NCI-H526 (cell line): ENCODE measurements at regions not wholly inside any gene's neighbourhood (a gene's known extent, or its start where the extent isn't known, plus 50 kb on each side); places are given as distances from the start of the nearest gene placed in this dataset.

Experiments used
- DNase-seq, 2 experiments: peaks; one replicate each; lab custom pipeline; 2025; lab: John Stamatoyannopoulos, UW

GRCh38 chr4:43987331-43987944 lies 461.2 kb downstream of the KCTD8 start:
- DNase-seq: no peak

DNA sequence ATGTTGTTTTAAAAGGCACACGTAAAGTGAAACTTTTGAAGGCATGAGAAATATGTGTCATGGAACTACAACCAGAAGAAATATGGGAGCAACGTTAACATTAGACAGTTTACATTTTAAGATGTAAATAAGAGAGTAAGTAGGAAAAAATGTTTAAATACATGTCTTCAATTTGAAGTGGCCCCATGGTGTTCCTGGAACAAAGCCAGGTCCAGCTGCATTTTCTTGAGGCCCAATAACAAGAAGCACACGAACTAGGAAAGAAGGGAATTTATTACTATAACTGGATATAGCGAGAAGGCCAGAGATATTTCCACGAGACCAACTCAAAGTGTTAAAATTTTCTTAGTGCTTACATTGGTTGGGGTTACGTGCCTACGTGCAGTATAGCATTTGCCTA lies 458.1 kb downstream of the KCTD8 start:
- DNase-seq: no peak

- no peak for DNase-seq
Measured at GRCh38 chr4:43990963-43991362, 457.6 kb downstream of the KCTD8 start.

DNA sequence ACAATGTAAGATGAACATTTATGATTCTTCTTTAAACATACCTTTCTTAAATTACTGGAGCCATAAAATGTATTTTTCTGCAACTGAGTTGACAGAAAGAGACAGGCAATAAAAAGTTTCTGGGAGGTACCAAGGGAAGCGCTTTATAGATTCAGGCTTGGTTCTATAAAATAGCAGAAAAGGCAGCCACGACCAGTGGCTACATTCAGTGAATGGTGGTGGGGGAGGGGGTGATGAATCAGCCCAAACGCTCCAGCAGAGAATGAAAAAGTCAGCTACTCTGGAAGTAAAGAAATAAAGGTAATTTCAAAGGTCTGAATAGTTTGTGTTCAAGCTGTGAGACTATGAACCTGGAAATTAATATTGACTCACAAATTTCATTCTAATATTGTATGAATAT lies 456.1 kb downstream of the KCTD8 start:
- no peak for DNase-seq

DNA sequence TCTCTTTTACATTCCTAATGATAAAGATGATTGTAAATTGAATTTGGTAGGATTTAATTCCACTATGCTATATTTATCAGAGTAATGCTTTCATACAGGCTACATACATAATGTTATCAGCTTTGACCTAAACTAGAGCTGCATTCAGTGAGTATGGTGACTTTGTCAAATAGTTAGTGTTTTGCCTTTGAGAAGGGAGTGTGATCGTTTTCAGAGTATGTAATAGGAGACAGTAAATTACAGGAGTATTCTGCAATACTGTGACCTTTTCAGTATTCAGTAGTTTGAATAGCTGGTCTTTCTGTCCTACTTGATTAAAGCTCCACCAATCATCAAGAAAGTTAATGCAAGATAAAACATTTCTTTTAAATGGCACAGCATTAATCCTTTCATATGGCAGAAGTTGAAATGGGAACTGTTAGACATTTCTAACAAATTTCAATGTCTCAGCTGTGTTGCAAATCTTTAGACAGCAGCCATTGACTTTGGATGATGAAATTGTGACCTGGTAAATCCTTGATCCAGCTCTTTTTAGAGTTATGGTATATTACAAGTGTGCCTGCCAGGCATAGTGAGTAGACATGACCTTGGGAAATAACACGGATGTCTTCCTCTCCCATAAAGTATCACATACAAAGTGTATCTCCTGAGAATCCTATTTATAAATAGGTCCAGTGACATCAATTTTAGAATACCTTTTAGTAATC lies 455.3 kb downstream of the KCTD8 start:
- no peak for DNase-seq

DNA sequence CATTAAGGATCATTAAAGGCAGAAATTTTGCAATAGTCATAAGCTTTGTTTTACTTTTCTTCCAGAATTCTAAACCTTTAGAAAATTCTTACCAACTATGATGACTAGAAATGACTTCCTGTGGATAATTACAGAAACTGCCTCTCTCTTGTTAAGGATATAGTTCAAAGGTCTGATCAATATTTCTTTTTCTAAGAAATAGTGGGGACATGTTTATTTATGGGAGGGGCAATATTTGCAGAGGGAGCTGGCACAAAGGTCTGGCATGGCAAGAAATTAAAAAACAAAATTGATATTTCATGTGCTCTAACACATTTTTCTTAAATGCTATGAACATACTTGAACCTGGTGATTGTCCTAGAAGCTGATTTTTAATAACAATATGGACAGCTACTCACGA lies 448.9 kb downstream of the KCTD8 start:
- no peak for DNase-seq

DNA sequence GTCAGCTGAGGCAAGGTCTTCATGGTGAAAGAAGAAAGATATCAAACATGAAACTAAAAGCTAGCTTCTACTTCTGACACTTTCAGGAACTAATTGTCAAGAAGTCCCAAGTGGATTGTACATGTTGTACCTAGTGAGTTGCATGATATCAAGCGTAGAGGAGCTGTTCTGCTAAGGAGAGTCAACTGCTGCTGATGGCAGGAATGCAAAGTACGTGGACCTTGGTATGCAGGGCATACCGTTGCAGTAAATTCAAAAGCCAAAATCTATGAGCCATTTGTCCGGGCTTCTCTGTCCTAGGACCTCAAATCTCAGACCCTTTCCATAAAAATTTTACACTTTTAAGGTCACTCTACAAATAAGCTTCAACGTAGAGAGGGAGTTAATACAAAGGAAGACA lies 446.2 kb downstream of the KCTD8 start:
- no peak for DNase-seq

GRCh38 chr4:44016570-44017421 lies 431.8 kb downstream of the KCTD8 start:
- DNase-seq: no peak

GRCh38 chr4:44017422-44017739 lies 431.2 kb downstream of the KCTD8 start:
- DNase-seq: no peak

DNA sequence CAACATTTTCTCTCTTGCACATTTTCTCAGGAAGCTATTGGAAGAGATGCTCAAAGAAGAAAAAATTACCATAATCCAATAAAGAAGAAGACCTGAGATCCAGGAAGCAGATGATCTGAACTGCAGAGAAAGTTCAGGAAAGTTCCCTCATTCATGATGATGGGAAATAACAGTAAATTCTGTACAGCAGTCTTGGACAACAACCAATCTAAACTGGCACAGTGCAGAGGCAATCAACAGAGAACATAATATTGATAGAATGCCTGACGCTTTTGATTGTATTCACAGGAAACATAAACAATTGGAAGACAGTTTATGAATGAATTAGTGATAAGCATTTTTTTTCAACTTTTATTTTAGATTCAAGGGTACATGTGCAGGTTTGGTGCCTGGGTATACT lies 428.9 kb downstream of the KCTD8 start:
- no peak for DNase-seq

GRCh38 chr4:44025376-44026020 lies 423.1 kb downstream of the KCTD8 start:
- no peak for DNase-seq

- DNase-seq: no peak
Measured at GRCh38 chr4:44038811-44039210, 409.8 kb downstream of the KCTD8 start.

GRCh38 chr4:44046491-44046890 lies 402.1 kb downstream of the KCTD8 start:
- DNase-seq: no peak

DNA sequence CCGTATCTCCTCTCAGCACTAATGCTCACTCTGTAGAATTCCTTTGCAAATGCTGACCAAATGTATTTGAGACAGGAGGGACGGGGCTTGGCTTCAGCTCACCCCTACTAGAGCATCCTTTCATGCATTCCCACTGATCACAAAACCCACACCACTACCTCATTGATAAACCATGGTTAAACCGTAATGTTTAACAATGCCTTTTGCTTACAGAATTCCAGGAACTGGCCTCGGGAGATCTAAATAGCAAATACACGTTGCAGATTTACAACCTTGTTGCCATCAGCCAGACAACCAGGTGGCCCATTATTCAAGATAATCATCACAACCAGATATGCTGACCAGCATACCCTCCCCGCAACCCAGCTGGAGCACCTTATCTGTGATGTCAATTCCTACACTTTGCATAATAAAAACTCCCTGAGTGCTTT lies 391.9 kb downstream of the KCTD8 start:
- DNase-seq: peak in 1 of 2 experiments; percentile 0

DNA sequence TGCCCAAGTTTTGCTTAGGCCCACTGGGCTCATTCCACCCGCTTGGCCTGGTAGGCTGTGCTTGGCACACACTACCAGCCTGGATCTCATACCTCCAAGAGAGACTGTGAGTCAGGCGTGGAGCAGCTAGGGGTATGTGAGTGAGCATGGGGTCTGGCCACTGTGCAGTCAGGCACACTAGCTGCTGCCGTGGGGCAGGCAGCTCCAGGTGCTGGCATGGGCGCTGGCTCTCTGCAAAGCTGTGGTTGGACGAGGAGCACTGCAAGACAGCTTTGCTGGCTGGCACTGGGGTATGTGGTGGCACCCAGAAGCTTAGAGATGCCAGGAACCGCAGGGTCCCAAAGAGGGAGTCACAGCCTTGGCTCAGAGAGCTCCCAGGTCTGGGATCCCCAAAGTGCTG lies 377.8 kb downstream of the KCTD8 start:
- DNase-seq: no peak

DNA sequence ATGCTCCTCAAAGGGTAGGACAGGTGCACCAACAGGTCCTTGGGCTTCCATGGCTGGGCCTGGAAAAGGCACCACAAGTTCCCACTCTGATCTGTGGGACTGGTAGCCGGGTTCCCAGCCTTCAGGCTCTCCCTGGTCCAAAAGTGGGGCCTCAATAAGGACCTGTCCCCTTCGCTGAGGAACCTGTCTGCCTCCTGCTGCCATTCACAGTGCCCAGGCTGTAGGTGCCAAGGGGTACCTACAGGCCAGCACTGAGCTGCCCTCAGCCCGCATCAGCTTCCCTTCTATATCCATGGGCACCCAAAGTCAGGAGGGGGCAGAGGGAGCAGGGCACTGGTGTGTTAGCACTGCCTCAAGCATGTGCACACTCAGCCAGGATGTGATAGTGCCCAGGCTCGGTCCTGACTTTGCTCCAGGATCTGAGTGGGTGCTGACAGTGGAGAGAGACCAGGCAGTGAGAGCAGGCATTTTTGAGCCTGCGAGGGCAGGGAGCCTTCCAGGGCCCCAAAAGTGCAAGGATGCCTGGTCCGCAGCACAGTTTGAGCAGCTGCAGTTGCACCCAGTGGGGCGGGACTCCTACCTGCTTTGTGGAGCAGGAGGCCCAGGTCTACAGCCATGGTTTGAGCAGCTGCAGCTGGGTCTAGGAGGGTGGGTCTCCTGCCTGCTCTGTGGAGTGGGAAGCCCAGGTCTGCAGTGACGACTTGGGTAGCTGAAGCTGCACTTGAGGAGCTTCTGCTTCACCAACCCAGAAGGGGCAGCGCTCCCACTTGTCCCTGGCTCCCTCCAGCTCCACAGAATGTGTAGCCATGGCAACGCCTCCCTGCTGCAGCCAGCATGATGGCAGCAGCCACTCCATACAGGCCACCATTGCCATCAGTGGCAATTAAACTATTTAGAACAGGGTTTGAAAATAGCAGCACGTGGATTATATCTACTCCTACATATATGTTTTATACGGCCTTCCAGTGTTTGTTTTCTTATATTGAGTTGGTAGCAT lies 376.4 kb downstream of the KCTD8 start:
- no peak for DNase-seq

DNA sequence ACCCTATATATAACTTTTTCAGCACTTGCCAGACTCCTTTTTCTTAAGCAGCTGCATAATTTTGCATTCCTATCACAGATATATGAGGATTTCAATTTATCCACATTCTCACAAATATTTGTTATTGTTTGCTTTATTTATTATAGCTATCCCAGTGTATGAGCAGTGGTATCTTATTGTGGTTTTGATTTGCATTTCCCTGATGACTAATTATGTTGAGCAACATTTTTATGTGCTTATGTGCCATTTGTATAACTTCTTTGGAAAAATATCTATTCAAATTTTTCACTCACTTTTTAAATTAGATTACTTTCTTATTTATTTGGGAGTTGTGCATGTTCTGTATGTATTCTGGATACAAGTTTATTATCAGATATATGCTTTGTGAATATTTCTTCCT lies 361.9 kb downstream of the KCTD8 start:
- no peak for DNase-seq

DNA sequence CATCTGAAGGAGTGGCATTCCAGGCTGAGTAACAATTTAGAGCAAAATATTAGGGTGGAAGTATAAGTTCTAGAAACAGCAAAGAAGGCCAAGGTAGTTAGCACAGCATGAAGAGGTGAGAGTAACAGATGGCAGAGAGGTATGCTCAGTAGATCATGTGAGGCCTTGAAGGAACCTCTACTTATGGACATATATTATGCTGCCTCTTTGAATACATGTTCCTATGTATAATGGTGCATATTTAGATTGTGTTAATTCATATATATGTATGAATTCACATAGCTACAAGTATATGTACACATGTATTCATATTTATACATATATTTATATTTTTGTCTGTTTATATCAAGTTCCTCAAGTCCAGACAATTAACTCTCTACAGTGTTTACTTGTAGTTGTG lies 355.2 kb downstream of the KCTD8 start:
- DNase-seq: no peak

DNA sequence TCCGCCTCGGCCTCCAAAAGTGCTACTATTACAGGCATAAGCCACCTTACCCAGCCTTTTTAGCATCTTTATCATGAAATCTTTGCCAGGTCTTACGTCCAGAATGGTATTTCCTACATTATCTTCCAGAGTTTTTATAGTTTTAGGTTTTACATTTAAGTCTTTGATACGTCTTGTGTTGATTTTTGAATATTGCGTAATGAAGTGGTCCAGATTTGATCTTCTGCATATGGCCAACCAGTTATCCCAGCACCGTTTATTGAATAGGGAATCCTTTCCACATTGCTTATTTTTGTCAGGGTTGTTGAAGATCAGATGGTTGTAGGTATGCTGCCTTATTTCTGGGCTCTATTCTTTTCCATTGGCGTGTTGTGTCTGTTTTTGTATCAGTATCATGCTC lies 349.6 kb downstream of the KCTD8 start:
- no peak for DNase-seq

- no peak for DNase-seq
Measured at GRCh38 chr4:44100456-44100855, 348.2 kb downstream of the KCTD8 start.

DNA sequence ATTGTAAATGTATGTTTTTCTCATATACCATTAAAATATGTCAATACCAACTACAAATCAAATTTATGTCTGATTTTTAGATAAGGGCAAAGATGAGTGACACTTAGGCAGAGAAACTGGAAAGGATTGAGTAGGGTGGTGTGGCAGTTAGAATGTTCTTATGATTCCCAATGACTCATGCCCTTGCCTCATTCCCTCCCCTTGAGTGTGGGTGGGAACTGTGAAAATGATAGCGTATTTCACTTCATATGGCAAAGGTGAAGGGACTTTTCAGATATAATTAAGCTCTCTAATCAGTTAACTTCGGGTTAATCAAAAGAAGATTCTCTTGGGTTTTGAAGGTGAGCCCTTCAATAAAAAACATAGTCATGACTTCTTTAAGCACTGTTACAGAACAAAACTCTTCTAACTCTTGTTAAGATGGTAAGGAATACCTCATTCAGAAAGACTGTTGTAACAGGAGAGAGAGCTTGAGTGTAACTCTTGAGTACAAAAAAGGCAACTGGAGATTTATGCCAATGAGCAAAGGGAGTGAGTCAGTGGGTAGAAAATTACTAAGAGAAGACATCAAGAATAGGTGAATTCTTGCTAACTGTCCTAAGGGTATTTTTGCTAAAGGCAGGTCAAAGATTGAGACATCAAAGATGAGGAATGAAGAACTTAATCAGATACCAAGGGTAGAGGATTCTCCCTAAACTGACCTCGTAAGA lies 329.5 kb downstream of the KCTD8 start:
- no peak for DNase-seq
